Heart left ventricle (tissue), 16 donors: ENCODE measurements at regions not wholly inside any gene's neighbourhood (a gene's known extent, or its start where the extent isn't known, plus 50 kb on each side); places are given as distances from the start of the nearest gene placed in this dataset.
A peak's percentile ranks its signal among the peaks of the same experiment; 100 is the strongest.

Experiments used
- ATAC-seq, 4 donors: fragments of 200-7000 bp; cut with Tn5 transposase; one replicate each; pipeline ENCODE4 v1.9.1; 2020 to 2022; ENCODE audit warnings: moderate library complexity in 4 of 4, mild to moderate bottlenecking in 3 of 4, moderate number of reproducible peaks in 1 of 4
- DNase-seq, 5 donors: peaks; one replicate each; pipeline ENCODE4 v3.0.0-alpha.2; 2020
- H3K27ac ChIP-seq, 12 donors: fragments of 200-600 bp; sonication (generic) in 4 of 12; one replicate each; pipeline versions ENCODE4 v1.5.0 to v1.8.0; 2016 to 2022; ENCODE audit warnings: mild to moderate bottlenecking in 2 of 12
- H3K27me3 ChIP-seq, 9 donors: fragments of 200-600 bp; sonication (generic) in 2 of 9; one replicate each; pipeline versions ENCODE4 v1.5.1 to v1.8.0; 2016 to 2022; ENCODE audit warnings: mild to moderate bottlenecking in 3 of 9
- H3K36me3 ChIP-seq, 9 donors: fragments of 200-600 bp; sonication (generic) in 2 of 9; one replicate each; pipeline versions ENCODE4 v1.5.0 to v1.8.0; 2018 to 2022; ENCODE audit warnings: mild to moderate bottlenecking in 2 of 9
- H3K4me1 ChIP-seq, 12 donors: fragments of 200-600 bp; sonication (generic) in 4 of 12; one replicate each; pipeline versions ENCODE4 v1.5.0 to v1.8.0; 2016 to 2022; ENCODE audit warnings: mild to moderate bottlenecking in 3 of 12
- H3K4me3 ChIP-seq, 12 donors: fragments of 200-600 bp; sonication (generic) in 4 of 12; one replicate each; pipeline versions ENCODE4 v1.5.0 to v1.8.0; 2017 to 2022; ENCODE audit warnings: mild to moderate bottlenecking in 9 of 12, moderate library complexity in 4 of 12
- H3K9me3 ChIP-seq, 12 donors: fragments of 200-600 bp; sonication (generic) in 4 of 12; one replicate each; pipeline versions ENCODE4 v1.5.0 to v1.8.0; 2016 to 2022; ENCODE audit warnings: mild to moderate bottlenecking in 1 of 12
- POLR2A ChIP-seq, 2 donors: fragments of 450-650 bp; IDR thresholded peaks; one replicate each; pipeline ENCODE4 v1.6.1; 2017; ENCODE audit warnings: antibody characterized with exemption in 2 of 2, mild to moderate bottlenecking in 2 of 2, moderate library complexity in 2 of 2
- WGBS, 4 donors: extraction: QIAGEN DNeasy Blood & Tissue Kit in 2 of 4; methylation state at CpG; one replicate each; pipeline versions ENCODE4 v1.1.5 to v1.1.7; 2013 to 2018; 5-methylcytosine and 5-hydroxymethylcytosine counted together
- intact Hi-C, 10 donors: fragments of 100-400 bp; cut with DNase I; formaldehyde crosslinking; loops; one replicate each; pipeline versions ENCODE4 v1.11.1 to v1.14.2; 2022
- TF ChIP-seq, protein P1 (sequence below), 12 donors: fragments of 200-600 bp; sonication (generic) in 4 of 12; IDR thresholded peaks; one replicate each; pipeline versions ENCODE4 v1.5.0 to v1.8.0; 2018 to 2022; ENCODE audit warnings: antibody characterized with exemption in 12 of 12, mild to moderate bottlenecking in 5 of 12
- donor health status: ischemic (EF 13 %, LVEDD 7.1; RV severe dilation, severe dysfunction).
- donor health status: healthy with polysubstance abuse.
- donor health status: DM: no; HTN: yes; CAD: no.
- donor health status: DM: no; HTN: no; CAD: no.
- donor health status: ischemic (EF 25% LVEDD 6.9; RV normal size, moderate dysfunction).
- donor health status: ischemic (EF 25% LVEDD 5.7; RV mildly dilated, moderate dysfunction).
- donor health status: healthy.
- donor health status: DM: yes; HTN: yes; CAD: no.
- donor health status: ischemic (EF 35%, LVEDD 5.7; RV mildly dilated, moderate dysfunction).
- donor health status: nonischemic (EF 11% LVEDD 7.7; RV severe dilation, severe dysfunction).
- donor health status: DM: yes; HTN: yes; CAD: no.
- donor health status: PGD.
- donor health status: ischemic (EF 29% LVEDD 5.4; RV normal size, mild dysfunction).
- donor health status: nonischemic (EF 23%, LVEDD 6.1; RV moderate dilation, normal function).

DNA sequence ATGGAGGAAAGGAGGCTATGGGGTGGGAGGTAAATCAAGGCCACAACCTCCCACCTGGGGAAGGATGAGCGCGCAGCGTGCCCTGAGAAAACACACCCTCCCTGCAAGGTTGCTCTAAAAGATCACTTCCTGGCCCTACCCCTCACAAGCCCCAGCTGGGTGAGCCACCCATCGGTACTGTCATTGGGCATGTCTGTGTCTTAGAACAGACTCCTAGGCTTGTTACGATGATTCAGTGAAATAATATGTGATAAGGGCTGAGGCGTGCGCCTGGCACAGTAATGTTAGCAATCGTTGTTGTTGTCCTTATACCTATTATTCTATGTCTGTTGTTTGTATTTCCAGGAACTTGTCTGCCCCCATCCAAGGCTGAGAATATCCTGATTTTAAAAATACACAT lies 175.1 kb downstream of the ZFP36L2 start:
- 74 to 87% (median 76%) methylated on average over 8 of the region's 8 CpGs for WGBS, 4 donors
- DNase-seq: no peak
- peak in 2 of 4 donors; percentile 24 to 36 for ATAC-seq

DNA sequence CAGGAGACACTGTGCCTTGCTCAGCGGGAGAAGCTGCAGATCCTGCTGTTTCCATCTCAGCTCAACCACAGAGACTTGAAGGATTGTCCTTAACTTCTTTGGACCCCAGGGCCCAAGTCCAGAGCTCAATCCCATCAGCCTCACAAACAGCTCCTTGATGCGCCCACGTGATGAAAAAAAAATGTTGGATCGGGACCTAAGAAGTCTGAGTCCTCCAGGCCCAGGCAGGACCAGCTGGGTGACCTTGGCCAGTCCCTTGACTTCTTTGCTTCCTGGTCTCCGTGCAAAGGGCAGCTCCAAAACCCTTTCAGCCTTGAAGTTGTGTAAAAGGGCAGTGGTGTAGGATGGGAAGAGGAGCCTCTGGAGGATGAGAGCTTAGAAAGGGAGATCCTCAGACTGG lies 175.5 kb downstream of the ZFP36L2 start:
- no peak overlapping the region for H3K4me3 ChIP-seq
- WGBS, 4 donors: 77 to 84% (median 80%) methylated on average over 5 of the region's 5 CpGs
- TF ChIP-seq POLR2A (IDR thresholded peaks at IDR 0.05): no peak
- TF ChIP-seq, protein P1, sequence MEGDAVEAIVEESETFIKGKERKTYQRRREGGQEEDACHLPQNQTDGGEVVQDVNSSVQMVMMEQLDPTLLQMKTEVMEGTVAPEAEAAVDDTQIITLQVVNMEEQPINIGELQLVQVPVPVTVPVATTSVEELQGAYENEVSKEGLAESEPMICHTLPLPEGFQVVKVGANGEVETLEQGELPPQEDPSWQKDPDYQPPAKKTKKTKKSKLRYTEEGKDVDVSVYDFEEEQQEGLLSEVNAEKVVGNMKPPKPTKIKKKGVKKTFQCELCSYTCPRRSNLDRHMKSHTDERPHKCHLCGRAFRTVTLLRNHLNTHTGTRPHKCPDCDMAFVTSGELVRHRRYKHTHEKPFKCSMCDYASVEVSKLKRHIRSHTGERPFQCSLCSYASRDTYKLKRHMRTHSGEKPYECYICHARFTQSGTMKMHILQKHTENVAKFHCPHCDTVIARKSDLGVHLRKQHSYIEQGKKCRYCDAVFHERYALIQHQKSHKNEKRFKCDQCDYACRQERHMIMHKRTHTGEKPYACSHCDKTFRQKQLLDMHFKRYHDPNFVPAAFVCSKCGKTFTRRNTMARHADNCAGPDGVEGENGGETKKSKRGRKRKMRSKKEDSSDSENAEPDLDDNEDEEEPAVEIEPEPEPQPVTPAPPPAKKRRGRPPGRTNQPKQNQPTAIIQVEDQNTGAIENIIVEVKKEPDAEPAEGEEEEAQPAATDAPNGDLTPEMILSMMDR (IDR thresholded peaks at IDR 0.05): no peak
- DNase-seq (no peak), ATAC-seq (peak in 2 of 4 donors; percentile 19 to 58)
- intact Hi-C loops: no loop called here
- H3K9me3 ChIP-seq: no peaks in the 10 kb centered on the region
- H3K4me1 ChIP-seq: peaks cover 0 to 58% (median 30%) of the 10 kb centered on the region in 12 donors
- no peaks in the 10 kb centered on the region for H3K27me3 ChIP-seq
- no peaks in the 10 kb centered on the region for H3K36me3 ChIP-seq
- H3K27ac ChIP-seq: peak overlapping the region in 3 of 12 donors; percentile 6 to 42 (median 34)

More for the DNA sequence above, 175.1 kb downstream of the ZFP36L2 start:
- Histone ChIP-seq H3K4me3 (no peak overlapping the region), H3K27me3 (no peaks in the 10 kb centered on the region), H3K36me3 (no peaks in the 10 kb centered on the region), H3K4me1 (peaks cover 0 to 53% (median 25%) of the 10 kb centered on the region in 12 donors), H3K9me3 (no peaks in the 10 kb centered on the region), H3K27ac (peak overlapping the region in 3 of 12 donors; percentile 6 to 42 (median 34))
- no peak for TF ChIP-seq POLR2A (IDR thresholded peaks at IDR 0.05)
- TF ChIP-seq, protein P1 (IDR thresholded peaks at IDR 0.05): no peak
- intact Hi-C loops: no loop called here

DNA sequence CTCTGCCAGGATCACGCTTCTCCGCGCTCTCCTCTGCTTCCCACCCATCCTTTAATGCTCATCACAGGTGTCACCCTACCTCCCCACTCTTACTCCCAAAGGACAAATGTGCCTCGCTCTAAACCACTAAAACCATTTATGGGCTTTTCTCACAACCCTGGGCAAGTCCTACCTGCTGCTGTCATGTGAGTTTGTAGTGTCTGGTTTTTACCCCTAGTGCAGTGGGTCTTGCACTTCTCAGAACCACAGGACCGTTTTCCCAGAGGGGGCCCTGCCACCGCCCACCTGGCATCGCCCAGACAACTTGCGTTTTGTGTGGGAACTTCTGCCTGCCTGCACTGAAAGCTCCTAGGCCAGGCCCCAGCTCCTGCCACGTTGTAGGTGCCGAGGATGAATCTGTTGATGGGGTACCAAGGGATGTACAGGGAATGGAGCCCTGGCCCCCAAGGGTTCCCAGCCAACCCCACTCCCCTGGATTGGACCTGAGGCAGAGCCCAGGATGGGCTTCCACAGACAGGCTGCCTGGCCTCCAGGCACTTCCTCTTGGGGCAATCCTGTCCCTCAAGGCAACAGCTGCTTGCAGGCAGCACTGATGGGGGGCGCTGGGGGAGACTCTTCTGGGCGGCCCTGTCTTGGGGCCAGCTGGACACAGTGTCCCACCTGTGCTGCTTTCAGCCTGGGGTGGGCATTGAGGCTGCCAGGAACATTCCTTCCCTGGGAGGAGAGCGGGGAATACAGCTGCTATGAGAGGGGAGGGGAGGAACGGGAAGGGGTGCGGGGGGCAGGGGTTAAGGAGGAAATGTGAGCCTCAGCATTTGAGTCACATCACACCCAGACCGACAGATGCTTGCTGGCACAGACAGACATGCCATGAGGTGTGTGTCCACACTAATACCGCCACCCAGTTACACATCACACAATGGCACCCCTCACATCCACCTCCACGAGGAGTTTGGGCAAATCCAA lies 176.3 kb downstream of the ZFP36L2 start:
- H3K9me3 ChIP-seq: no peaks in the 10 kb centered on the region
- TF ChIP-seq POLR2A (IDR thresholded peaks at IDR 0.05): no peak
- TF ChIP-seq, protein P1 (IDR thresholded peaks at IDR 0.05): no peak
- H3K36me3 ChIP-seq: no peaks in the 10 kb centered on the region
- DNase-seq (peak in 2 of 5 donors; percentile 29 to 39), ATAC-seq (peak in 2 of 4 donors; percentile 29 to 40)
- H3K27ac ChIP-seq: peak overlapping the region in 1 of 12 donors; percentile 42
- no peaks in the 10 kb centered on the region for H3K27me3 ChIP-seq
- peaks cover 0 to 53% (median 29%) of the 10 kb centered on the region in 12 donors for H3K4me1 ChIP-seq
- WGBS, 4 donors: 85 to 92% (median 87%) methylated on average over 17 to 18 of the region's 18 CpGs
- intact Hi-C loops: no loop called here
- H3K4me3 ChIP-seq: no peak overlapping the region

DNA sequence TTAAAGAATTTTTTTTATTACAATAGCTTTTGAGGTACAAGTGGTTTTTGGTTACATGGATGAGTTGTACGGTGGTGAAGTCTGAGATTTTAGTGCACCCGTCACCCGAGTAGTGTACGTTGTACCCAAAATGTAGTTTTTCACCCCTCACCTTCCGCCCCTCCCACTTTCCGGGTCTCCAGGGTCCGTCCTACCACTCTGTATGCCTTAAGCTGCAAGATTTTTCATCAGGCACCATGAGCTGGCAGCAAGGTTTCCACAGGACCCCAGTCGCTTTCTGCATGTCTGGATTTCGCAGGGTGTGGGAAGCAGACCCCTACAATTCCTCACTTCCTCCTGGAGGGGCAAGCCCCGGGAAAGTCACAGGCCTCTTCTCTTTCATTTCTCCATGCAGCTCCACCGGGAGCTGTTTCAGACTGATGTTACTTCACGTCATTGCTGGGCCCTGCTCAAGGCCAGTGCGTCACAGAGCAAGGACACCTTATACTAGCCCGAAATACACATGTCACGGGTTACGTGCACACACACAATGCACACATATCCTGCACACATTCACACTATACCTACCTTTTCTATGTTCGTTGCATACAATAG lies 179.1 kb downstream of the ZFP36L2 start:
- Histone ChIP-seq H3K27ac (peak overlapping the region in 2 of 12 donors; percentile 59 to 65), H3K4me1 (peaks cover 0 to 56% (median 19%) of the 10 kb centered on the region in 12 donors), H3K36me3 (no peaks in the 10 kb centered on the region), H3K27me3 (no peaks in the 10 kb centered on the region), H3K9me3 (no peaks in the 10 kb centered on the region), H3K4me3 (no peak overlapping the region)
- DNase-seq (peak in 1 of 5 donors; percentile 14), ATAC-seq (no peak)
- WGBS, 4 donors: 93 to 95% (median 94%) methylated on average over 17 of the region's 17 CpGs
- no peak for TF ChIP-seq POLR2A (IDR thresholded peaks at IDR 0.05)
- TF ChIP-seq, protein P1 (IDR thresholded peaks at IDR 0.05): no peak
- intact Hi-C loops: no loop called here
